GM13976 (cell line): ENCODE measurements at regions not wholly inside any gene's neighbourhood (a gene's known extent, or its start where the extent isn't known, plus 50 kb on each side); places are given as distances from the start of the nearest gene placed in this dataset.

Experiments
- DNase-seq: peaks from one replicate; pipeline ENCODE4 v3.0.0; 2012; ENCODE audit warnings: low spot score
- CTCF ChIP-seq: IDR thresholded peaks from 2 replicates; pipeline ENCODE4 v1.5.1; 2012; ENCODE audit warnings: borderline replicate concordance, mild to moderate bottlenecking; ENCODE audit not compliant: insufficient read depth; ENCODE audit errors: extremely low read depth, missing control alignments, control extremely low read depth
- in situ Hi-C: fragments of 300-500 bp; cut with MboI; formaldehyde crosslinking; loops from one replicate; pipeline ENCODE4 v1.12.0; 2022; ENCODE audit warnings: low sequenced_read_pairs, mixed read lengths, inconsistent platforms; ENCODE audit not compliant: unreplicated experiment

- no peak for DNase-seq
- in situ Hi-C loops = no loop called here
Observed at GRCh38 chr7:80370587-80370986, 141.3 kb downstream of the GNAT3 start.

GRCh38 chr7:80369321-80369720 is 142.5 kb downstream of the GNAT3 start:
- DNase-seq = no peak
- TF ChIP-seq CTCF = no peak
- in situ Hi-C loops = no loop called here

More at GRCh38 chr7:80370587-80370986, 141.3 kb downstream of the GNAT3 start:
- no peak for TF ChIP-seq CTCF

GRCh38 chr7:80362677-80363076 is 149.2 kb downstream of the GNAT3 start:
- in situ Hi-C loops = no loop called here
- no peak for TF ChIP-seq CTCF
- no peak for DNase-seq

GRCh38 chr7:80362010-80362618 is 149.8 kb downstream of the GNAT3 start:
- in situ Hi-C loops = no loop called here
- no peak for TF ChIP-seq CTCF
- DNase-seq = no peak

- DNase-seq = no peak
- TF ChIP-seq CTCF = no peak
- in situ Hi-C loops = no loop called here
Observed at GRCh38 chr7:80359476-80359875, 152.4 kb downstream of the GNAT3 start.

- no peak for TF ChIP-seq CTCF
- no peak for DNase-seq
- in situ Hi-C loops = no loop called here
Observed at GRCh38 chr7:80359029-80359428, 152.8 kb downstream of the GNAT3 start.
